Fibroblast of lung (primary cell): ENCODE measurements at regions not wholly inside any gene's neighbourhood (a gene's known extent, or its start where the extent isn't known, plus 50 kb on each side); places are given as distances from the start of the nearest gene placed in this dataset.

Experiments
- EZH2 ChIP-seq: IDR thresholded peaks from 2 replicates; pipeline ENCODE4 v1.5.1; 2012; ENCODE audit warnings: low read length, control low read depth, mild to moderate bottlenecking; ENCODE audit errors: missing control alignments
- TF ChIP-seq, protein P1 (sequence below), 2 donors: IDR thresholded peaks in 1 of 2; conservative IDR thresholded peaks in 1 of 2; 1 replicate in 1 of 2; 2 replicates in 1 of 2; pipeline ENCODE4 v1.5.1; 2011 to 2012; ENCODE audit warnings: low read length in 2 of 2, control low read depth in 1 of 2, inconsistent platforms in 1 of 2, low read depth in 1 of 2, mild to moderate bottlenecking in 1 of 2

DNA sequence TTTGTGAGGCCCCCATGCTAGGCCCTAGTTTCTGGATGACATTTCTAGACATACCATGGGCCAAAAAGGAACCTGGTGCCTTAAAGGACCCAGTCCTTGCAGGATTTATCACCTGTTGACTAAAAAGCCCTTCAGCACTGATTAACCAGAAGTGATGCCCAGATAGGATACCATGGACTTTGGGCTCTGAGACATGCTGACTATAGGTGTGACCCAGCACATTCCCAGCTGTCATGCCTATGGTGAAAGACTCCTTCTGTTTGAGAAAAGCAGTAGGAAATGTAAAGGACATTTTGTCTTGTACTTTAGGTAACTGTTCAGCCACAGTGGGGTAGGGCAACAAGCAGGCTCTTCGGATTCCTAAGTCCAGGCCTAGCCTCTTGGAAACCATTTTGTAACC, 724.2 kb downstream of the CD109 start:
- TF ChIP-seq, protein P1, sequence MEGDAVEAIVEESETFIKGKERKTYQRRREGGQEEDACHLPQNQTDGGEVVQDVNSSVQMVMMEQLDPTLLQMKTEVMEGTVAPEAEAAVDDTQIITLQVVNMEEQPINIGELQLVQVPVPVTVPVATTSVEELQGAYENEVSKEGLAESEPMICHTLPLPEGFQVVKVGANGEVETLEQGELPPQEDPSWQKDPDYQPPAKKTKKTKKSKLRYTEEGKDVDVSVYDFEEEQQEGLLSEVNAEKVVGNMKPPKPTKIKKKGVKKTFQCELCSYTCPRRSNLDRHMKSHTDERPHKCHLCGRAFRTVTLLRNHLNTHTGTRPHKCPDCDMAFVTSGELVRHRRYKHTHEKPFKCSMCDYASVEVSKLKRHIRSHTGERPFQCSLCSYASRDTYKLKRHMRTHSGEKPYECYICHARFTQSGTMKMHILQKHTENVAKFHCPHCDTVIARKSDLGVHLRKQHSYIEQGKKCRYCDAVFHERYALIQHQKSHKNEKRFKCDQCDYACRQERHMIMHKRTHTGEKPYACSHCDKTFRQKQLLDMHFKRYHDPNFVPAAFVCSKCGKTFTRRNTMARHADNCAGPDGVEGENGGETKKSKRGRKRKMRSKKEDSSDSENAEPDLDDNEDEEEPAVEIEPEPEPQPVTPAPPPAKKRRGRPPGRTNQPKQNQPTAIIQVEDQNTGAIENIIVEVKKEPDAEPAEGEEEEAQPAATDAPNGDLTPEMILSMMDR (conservative IDR thresholded peaks at IDR 0.05 in 1 of 2, IDR thresholded peaks at IDR 0.05 in 1 of 2; ENCODE audit: low read depth in 1 of 2, low read length in 2 of 2): no peak
- TF ChIP-seq EZH2: no peak
